C1 segment of cervical spinal cord (tissue), 14 donors: ENCODE measurements at regions not wholly inside any gene's neighbourhood (a gene's known extent, or its start where the extent isn't known, plus 50 kb on each side); places are given as distances from the start of the nearest gene placed in this dataset.

Source experiments
- DNase-seq, 14 donors: peaks; one replicate each; lab custom pipeline; 2025; lab: John Stamatoyannopoulos, UW

DNA sequence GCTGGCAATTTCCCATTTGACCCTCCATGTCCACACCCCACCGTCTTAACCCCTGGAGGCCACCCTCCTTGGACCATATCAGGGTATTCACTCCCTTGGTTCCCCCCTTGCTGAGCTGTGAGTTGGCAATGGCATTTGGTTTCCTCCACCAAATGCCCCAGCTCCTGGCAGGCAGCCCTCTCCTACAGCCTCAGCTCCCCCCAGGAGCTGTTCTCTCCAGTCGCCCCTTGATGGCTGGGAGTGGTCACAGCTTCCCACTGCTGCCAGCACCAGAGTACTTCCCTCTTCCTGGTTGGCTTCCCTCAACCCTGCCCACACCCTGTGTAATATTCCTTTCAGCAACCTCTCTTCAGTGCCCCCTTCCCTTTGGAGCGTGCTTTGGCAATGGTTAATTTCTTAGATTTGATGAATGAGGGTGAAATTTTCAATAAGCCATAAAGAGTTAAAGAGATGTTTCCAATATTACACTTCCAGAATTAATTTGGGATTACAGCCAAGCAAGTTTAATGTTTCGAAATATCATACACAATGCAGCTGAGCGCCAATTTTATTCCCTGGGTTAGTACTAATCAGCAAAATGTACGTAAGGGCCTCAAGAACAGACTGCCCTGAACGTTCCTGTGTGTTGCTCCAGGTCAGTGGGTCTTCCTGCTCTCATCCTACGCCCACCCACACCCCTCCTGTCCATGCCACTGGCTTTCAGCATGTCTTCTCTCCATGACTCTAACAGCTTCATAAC lies 207.1 kb upstream of the NFE2L3 start:
- DNase-seq = no peak

DNA sequence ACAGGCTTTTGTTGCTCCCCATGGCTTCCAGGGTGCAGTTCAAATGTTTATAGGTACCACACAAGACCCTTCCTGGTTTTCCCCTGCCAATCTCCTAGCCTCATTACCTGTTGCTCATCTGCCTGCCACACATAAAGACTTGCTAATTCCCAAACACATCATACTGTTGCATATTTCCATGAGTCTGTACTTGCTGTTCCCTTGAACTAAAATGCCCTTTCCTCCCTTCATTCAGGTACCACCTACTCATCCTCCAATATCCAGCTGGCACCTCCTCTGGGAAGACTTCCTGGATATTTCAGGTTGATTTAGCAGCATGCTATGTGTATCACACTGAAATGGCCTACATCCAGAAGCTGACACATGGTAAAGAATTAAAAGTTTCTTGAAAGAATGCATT lies 206.4 kb upstream of the NFE2L3 start:
- DNase-seq = no peak

DNA sequence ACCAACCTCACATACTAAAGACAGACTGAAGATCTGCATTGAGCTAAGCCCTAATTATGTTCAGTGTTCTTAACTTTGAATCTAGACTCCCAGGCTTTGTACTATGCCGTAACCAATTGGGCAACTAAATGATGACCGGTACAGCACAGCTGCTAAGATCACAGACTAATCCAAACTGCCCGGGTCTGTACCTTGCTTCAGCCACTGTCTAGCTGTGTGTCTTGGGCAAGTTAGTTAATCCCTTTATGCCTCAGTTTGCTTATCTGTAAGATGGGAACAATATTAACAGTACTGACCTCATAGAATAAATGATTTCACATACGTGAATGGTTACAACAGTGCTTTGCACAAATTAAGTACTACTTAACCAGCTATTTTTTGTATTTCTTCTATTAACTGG lies 205.8 kb upstream of the NFE2L3 start:
- DNase-seq = no peak

DNA sequence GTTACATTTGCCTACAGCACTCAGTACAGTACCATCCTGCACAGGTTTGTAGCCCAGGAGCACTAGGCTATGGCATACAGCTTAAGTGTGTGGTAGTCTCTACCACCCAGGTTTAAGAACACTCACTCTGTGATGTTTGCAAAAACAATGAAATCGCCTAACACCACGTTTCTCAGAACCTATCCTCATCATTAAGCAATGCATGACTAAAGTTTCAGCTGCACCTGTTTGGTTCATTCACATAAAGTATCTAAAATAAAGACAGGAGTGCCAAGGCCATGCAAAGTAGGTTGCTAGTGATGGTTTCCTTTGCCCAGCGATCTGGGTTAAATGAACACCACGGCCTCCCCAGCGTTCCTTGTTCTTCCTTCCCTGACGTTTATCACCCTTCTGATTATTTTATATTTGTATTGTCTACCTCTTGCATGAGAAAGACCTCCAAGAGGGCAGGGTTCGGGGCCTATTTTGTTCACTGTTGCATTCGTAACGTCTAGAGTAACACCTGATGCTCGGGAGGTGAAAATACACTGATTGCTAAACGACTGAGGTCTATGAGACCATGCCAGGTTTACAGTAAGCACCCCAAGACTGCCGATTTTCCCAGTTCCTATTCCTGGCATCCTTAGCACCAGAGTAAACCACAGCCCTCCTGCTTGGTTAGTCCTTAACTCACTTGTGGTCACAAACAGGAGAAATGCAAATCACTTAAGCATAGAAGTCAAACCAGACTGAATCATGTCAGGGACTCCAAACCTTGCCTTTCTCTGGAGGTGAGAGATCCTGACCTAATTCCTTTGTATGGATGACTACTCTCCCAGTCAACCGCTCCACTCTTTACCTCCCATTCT lies 204.1 kb upstream of the NFE2L3 start:
- no peak for DNase-seq

DNA sequence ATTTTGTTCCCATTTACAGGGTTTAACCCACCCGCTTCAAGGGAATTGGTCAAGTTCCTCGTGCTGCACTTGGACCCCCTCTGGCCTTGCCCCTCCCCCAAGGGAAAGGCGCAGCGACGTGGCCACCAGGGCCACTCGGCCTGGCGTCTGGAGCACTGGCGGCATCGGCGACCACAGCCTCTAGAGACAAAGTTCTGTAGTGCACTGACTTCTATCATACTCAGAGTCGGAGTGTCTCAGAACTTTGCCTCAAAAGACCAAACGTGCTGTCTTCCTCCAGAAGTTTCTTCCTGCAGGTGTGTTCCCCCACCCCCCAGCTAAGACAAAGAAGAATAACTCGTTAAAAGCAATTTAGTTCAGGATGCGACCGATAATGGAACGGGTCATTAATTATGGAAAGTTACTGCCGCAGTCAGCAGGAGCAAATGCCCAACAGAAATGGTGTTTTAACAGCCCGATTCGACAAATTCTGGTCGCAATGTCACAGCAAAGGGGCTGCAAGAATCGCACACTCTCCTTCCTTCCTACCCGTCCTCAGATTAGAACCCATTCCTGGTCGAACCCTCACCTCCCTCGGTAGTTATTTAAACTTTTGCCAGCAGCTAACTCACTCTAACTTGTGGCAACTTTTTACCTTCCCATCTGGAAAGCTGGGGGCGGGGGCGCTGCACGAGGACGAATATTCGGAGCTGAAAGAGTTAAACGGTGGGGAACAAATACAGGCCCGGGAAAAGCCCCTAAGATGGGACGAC lies 202.1 kb upstream of the NFE2L3 start:
- DNase-seq = no peak

DNA sequence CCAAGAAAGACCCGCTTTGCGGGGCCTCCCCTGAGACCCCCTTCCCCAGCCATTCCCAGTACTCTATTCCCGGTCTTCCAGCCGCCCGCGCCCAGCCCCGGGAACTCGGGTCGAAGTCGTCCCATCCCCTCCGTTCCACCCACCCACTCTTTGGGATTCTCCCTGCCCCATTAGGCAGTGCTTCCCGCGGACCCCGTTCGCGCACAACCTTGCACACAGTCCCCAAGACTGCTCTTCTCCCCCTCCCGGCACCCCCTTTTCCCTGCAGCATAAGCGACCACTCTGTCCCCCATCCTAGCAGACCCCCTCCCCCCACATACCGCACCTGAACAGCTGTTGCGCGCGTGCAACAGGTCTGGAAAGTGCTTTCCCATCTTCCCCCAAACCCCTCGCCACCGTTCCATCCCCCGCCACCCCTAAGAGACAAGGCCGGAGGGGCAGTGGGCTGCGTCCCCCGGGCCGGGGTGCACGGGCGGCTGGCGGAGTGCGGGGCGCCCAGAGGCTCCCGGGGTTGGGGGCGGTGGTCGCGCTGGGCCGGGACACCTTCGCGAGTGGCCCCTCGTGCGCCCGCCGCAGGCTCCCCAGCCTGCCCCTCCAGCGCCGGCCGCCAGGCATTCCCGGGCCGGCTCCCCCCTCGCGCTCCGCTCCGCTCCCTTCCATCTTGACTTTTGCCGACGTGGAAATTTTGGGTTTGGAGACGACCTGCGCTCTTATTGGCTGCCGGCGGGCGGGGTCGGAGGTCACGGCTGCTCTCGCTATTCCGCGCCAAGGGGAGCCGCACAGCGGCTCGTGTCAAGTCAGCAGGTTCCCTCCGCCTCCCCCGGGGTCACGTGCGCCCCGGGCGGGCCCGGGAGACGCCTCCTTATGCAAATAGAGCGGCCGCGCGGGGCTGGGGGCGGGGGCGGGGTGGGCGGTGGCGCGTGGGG lies 201.2 kb upstream of the NFE2L3 start:
- peak in 12 of 14 donors; percentile 3 to 74 (median 44) for DNase-seq

DNA sequence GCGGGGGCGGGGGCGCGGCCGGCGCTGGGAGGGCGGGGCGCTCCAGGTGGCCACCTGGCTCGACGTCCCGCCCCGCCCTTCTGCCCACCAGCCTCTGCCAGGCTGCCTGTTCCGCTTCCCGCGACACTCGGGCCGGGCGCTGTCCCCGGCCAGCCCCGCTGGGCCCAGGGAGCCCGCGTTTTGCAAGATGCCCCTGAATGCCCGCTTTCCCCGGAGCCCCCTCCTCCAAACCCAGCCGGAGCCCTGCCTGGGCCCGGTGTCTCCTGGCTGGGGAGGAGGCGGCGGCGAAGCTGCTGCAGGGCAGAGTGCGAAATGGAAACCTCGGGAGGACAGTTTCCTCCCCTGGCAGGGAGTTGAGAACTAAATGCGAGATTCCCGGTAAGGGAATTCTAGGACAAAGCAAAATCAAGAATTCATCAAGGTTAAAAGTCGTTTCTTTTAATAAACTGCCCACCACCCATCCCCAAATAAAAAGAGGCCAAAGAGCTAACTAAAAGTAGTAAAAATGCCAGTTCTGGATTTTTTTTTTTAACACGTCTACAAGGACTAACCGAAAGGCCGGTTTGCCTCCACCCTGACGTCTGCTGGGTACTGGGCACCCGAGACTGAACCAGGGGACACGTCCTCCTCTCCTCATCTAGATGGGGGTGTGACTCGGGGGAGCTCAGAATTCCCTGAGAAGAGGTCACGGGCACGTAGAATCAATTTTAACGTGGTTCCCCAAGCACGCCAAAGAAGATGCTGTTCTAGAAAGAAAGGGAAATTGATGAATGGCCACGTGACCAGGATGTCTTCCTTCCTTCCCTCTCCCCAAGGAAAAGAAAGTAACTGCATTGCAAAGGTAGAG lies 200.4 kb upstream of the NFE2L3 start:
- DNase-seq = peak in 1 of 14 donors; percentile 50

DNA sequence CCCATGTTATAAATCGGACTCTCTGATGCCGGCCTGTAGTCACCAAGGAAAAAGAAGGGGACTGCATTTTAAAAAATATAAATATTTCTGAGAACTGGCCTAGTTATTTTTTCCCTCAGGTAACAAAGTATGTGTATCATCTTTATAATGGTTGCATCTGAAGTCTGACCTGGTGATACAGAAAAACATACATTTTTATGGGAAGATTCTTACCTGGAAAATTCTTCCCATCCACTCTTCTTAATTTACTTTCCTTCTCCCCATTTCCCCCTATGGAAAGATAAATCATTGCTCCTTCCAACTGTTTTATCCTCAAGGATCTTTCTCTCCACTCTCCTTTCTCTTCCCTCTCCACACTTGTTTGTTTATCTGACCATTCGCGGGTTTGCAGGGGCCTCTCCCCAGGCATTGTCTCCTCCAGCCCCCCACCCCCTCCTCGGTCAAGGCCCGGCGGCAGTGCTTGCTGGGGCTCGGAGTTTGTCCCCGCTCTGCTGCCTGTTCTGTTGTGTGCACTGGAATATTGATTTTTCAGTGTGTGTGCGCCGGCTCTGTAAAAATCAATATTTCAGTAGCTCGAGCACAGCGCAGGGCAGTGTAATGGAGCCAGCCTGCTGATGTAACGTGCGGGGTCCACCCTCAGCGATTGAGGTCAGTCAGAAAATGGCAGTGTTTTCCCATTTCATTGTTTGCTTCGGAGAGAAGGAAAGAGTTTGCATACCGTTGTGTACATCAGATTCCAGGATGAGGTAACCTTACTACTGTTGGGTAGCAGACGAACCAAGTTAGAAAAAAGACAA lies 199.5 kb upstream of the NFE2L3 start:
- no peak for DNase-seq

DNA sequence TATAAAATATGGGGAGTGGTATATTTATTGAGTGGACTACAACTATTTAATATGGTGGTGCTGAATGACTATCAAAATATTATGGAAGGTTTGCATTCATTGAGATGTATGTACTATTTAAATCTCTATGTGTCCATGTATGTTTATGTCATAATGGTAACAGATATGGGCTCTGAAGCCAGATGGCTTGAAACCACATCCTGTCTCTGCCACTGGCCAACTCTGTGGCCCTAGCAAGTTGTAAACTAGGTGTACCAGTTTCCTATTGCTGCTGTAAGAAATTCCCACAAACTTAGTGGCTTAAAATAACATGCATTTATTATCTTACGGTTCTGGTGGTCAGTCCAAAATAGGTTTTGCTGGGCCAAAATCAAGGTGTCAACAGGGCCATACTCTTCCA lies 198.1 kb upstream of the NFE2L3 start:
- DNase-seq = no peak

DNA sequence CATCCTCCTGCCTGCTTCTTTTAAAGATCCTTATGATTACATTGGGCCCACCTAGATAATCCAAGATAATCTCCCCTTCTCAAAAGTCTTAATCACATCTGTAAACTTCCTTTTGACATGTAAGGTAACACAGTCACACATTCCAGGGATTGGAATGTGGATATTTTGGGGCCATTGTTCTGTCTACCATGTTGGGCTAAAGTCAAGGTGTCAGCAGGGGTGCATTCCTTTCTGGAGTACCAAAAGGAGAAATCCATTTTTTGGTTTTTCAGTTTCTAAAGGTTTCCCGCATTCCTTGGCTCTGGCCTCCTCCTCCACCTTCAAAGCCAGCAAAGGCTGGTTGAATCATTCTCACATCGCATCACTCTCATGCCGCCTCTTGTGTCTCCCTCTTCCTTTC lies 197.6 kb upstream of the NFE2L3 start:
- DNase-seq = no peak

DNA sequence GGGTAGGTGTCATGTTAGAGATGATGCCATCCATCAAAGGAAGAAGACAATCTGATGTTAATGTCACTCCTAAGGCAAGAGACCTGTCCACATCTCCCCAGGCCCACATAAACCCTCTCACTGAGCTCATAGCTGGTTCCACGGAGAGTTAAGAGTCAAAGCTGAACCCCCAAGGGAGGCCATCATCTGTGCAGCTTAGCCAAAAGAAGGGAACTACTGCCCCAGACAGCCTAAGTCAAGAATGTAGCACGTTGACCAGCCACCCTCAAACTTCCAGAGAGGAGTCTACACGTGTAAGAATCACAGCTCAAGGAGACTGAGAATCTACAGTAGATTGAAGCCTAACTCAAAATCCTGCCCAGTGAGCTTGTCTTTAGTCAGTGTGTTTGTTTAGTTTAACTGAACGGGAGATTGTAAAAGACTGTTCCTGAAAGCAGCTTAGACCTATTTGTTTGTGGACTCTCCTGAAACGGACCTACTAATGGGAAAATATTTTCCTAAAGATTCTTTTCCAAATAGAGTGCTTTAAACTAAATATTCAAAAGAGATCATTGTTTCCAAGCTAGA lies 192.7 kb upstream of the NFE2L3 start:
- no peak for DNase-seq

DNA sequence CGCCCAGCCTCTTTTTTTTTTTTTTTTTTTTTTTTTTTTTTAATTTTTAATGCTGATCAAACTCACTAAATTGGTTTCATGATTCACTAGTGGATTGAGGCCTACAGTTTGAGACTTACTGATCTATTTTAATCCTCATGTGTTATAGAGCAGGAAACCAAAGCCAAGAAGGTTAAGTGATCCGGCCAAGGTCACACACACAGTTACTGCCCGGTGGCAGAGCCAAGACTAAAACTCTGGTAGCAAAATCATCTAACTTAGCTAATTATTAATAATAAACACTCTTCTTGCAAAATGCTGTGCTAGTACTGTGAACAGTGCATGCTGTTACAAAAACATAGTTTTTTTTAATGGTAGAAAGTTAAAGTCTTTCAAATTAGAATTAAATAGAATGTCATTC lies 188.3 kb upstream of the NFE2L3 start:
- no peak for DNase-seq

DNA sequence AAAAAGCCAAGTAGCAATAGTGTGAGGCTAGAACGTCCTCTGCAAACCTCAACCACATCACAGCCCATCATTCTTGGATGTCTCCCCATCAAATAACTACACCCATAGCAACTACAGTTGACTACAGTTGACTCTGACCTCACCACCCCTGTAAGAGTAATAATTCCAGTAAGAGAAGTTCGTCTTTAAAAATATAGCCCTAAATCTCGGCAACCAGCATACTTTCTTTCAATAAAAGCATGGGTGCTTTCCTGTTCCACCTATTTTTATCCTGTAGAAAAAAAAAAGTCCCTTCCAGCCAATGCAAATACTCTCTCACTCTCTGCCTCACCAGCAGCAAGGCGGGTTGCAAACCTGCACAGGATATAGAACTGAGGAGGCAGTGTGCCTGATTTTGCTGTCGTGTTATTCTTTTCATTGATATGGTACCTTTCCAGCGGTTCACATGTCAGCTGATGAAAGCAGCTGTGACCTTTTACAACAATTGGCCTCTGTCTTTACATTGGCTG lies 187.5 kb upstream of the NFE2L3 start:
- DNase-seq = no peak

DNA sequence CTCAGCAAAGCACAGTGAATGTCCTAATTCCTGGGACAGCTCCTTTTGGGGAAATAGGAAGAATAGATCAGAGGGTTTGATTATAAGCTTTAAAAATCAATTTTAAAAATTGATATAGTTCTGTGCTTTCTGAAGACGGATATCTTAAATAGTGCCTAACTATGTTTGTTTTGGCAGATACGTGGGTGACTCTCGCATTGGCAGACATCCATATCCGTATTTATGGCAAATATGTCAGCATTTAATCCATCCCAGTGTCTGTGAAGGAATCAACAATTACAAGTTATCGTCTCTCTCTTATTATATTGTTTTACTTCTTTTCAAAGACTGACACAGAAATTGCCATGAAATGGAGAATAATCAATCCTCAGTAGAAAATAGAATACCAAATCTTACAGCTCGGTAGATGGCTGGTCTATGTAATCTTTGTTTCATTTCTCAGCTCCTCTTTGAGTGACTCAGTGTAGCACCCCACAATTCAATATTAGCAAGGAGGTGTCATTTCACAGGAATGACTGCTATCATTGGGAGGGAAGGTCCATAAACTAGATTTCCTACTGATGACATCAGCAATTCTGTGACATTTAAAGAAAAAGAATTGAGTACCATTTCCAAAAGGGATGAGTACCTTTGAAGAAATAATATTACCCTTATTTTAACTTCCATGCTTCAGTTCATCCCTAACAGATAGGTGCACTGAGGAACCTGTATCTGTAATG lies 186.4 kb upstream of the NFE2L3 start:
- no peak for DNase-seq

DNA sequence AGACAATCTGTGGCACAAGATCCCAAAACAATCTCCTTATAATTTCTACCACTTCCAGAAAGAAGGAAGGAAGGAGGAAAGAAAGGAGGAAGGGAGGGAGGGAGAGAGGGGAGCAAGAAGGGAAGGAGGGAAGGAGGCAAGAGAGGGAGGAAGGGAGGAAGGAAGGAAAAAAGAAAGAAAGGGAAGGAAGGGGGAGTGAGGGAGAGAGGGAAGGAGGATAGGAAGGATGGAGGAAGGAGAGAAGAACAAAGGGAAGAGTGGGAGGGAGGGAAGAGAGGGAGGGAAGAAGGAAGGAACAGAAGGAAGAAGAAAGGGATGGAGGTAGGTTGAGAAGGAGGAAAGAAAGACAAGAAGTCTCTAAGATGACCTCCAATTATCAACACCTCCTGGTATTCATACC lies 185.5 kb upstream of the NFE2L3 start:
- no peak for DNase-seq

DNA sequence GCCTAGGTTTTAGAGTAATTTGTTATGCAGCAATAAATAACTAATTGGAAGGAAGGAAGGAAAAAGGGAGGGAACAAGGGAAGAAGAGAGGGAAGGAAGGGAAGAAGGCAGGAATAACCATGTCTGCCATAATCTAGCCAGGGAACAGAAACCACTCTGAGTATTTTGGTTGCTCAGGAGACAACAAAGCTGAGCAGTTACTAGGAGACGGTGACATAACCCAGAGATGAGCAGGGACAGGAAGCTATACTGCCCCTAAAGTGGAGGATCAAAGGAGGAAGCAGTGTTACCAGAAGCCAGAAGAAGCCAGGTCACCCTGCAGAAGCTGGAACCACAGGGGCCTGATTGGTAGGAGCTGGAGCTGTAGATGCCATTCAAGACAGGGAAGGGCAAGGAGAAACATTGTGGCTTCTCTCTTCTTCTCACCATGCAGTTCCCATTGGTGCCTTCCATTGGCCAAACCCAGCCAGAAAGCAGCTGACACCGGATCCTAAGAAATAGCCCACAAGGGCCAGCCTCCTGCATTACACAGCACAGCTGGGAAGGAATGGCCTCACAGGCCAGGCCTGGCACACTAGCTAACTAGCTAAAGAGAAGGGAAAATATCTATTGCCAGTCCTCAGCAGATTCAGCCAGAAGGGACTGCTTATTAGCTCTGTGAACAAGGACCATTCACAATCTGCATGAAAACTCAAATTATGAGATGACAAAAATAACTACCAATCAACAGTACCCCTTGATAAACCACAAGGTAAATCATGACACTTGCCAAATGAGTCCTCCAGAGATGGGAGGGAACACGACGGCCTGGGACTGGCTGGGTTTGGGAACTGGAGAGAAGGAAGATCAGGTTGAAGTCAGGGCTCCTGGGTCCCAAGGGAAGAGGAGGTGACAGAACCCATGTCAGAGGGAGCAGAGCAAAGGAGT lies 184.5 kb upstream of the NFE2L3 start:
- DNase-seq = no peak
